ENCODE measurements at regions not wholly inside any gene's neighbourhood (a gene's known extent, or its start where the extent isn't known, plus 50 kb on each side); places are given as distances from the start of the nearest gene placed in this dataset.

- intact Hi-C loops (cut with micrococcal nuclease) = no loop called here
These were observed 538.6 kb upstream of the ADAMTS5 start for GRCh38 chr21:27505516-27505915.

DNA sequence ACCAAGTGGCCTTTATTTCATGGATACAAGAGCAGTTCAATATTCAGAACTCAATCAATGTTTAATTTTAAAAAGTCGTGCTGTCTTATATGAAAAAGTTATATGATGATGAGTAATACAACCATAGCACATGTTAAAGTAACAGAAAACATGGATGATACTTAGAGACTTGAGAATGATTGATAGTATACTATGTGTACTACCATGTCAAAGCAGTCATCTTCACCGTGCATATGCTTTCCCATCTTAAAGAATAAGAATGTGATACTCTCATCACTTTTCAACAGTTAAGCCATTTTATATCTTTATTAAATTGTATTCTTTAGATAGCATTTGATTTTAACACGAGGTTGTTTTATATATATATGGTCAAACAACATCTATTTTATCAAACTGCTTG, 535.9 kb upstream of the ADAMTS5 start:
- BruUV-seq (replicated peaks) = no TSS peak
- Histone ChIP-seq H3K9me1 (ENCODE audit: control insufficient read depth, insufficient read depth, low read length) (no peaks in the 10 kb centered on the region), H3K27me3 (ENCODE audit: control insufficient read depth in 2 of 2, insufficient read depth in 2 of 2, low read length in 2 of 2) (no peaks in the 10 kb centered on the region), H3K4me3 (no peak overlapping the region), H3K36me3 (ENCODE audit: control insufficient read depth, insufficient read depth, low read length) (no peaks in the 10 kb centered on the region), H4K20me1 (replicated peaks; ENCODE audit: control insufficient read depth, insufficient read depth, low read length) (no peaks in the 10 kb centered on the region), H3K4me2 (ENCODE audit: insufficient read depth, low read length) (no peak overlapping the region), H3K27ac (ENCODE audit: extremely low read depth, low read depth, low read length) (no peak overlapping the region), H2AFZ (ENCODE audit: low read depth, low read length) (no peak overlapping the region), H3K79me2 (ENCODE audit: control insufficient read depth, insufficient read depth, low read length) (no peaks in the 10 kb centered on the region), H3K9ac (ENCODE audit: insufficient read depth in 1 of 2, low read depth in 2 of 2, low read length in 2 of 2) (no peak overlapping the region), H3K4me1 (replicated peaks in 1 of 2; ENCODE audit: control insufficient read depth in 2 of 2, insufficient read depth in 2 of 2, low read length in 2 of 2) (no peaks in the 10 kb centered on the region), H3K9me3 (replicated peaks; ENCODE audit: control insufficient read depth, insufficient read depth, low read depth, low read length) (no peaks in the 10 kb centered on the region)
- in situ Hi-C loops (cut with MboI) (no loop called here), intact Hi-C loops (cut with micrococcal nuclease) (no loop called here)
- ChIA-PET CTCF (ENCODE audit: low intra/inter-chr PET ratio) (no interaction called here), POLR2A (no interaction called here)
- DNase-seq (ENCODE audit: extremely low read depth in 1 of 4, low spot score in 3 of 4) (no peak), FAIRE-seq (no peak), ATAC-seq (no peak)
- WGBS (ENCODE audit: insufficient coverage, low coverage, missing lambda C conversion rate) = 0% methylated on average over 3 of the region's 3 CpGs
- TF ChIP-seq MEIS2 (IDR thresholded peaks at IDR 0.05; ENCODE audit: partially characterized antibody) = no peak
- TF ChIP-seq, protein P1, sequence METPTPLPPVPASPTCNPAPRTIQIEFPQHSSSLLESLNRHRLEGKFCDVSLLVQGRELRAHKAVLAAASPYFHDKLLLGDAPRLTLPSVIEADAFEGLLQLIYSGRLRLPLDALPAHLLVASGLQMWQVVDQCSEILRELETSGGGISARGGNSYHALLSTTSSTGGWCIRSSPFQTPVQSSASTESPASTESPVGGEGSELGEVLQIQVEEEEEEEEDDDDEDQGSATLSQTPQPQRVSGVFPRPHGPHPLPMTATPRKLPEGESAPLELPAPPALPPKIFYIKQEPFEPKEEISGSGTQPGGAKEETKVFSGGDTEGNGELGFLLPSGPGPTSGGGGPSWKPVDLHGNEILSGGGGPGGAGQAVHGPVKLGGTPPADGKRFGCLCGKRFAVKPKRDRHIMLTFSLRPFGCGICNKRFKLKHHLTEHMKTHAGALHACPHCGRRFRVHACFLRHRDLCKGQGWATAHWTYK (CRISPR knock-in tag; IDR thresholded peaks at IDR 0.05) = no peak
- TF ChIP-seq ZNF175 (CRISPR knock-in tag; IDR thresholded peaks at IDR 0.05; ENCODE audit: low read depth) = no peak
- TF ChIP-seq ZNF764 (CRISPR knock-in tag; IDR thresholded peaks at IDR 0.05; ENCODE audit: low read depth) = no peak
- no peak for TF ChIP-seq MCM3 (IDR thresholded peaks at IDR 0.05)
- TF ChIP-seq, protein P2, sequence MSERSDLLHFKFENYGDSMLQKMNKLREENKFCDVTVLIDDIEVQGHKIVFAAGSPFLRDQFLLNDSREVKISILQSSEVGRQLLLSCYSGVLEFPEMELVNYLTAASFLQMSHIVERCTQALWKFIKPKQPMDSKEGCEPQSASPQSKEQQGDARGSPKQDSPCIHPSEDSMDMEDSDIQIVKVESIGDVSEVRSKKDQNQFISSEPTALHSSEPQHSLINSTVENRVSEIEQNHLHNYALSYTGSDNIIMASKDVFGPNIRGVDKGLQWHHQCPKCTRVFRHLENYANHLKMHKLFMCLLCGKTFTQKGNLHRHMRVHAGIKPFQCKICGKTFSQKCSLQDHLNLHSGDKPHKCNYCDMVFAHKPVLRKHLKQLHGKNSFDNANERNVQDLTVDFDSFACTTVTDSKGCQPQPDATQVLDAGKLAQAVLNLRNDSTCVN (CRISPR knock-in tag; IDR thresholded peaks at IDR 0.05) = no peak
- TF ChIP-seq, protein P3, sequence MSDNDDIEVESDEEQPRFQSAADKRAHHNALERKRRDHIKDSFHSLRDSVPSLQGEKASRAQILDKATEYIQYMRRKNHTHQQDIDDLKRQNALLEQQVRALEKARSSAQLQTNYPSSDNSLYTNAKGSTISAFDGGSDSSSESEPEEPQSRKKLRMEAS (CRISPR knock-in tag; IDR thresholded peaks at IDR 0.05) = no peak

More at GRCh38 chr21:27505516-27505915, 538.6 kb upstream of the ADAMTS5 start:
- Histone ChIP-seq H3K4me1 (replicated peaks in 1 of 2; ENCODE audit: control insufficient read depth in 2 of 2, insufficient read depth in 2 of 2, low read length in 2 of 2) (no peaks in the 10 kb centered on the region), H3K4me2 (ENCODE audit: insufficient read depth, low read length) (no peak overlapping the region), H3K4me3 (no peak overlapping the region), H3K9me3 (replicated peaks; ENCODE audit: control insufficient read depth, insufficient read depth, low read depth, low read length) (no peaks in the 10 kb centered on the region; the same call in 1 of the 2 replicates), H2AFZ (ENCODE audit: low read depth, low read length) (no peak overlapping the region), H4K20me1 (replicated peaks; ENCODE audit: control insufficient read depth, insufficient read depth, low read length) (no peaks in the 10 kb centered on the region), H3K27me3 (ENCODE audit: control insufficient read depth in 2 of 2, insufficient read depth in 2 of 2, low read length in 2 of 2) (no peaks in the 10 kb centered on the region), H3K27ac (ENCODE audit: extremely low read depth, low read depth, low read length) (no peak overlapping the region), H3K79me2 (ENCODE audit: control insufficient read depth, insufficient read depth, low read length) (no peaks in the 10 kb centered on the region), H3K36me3 (ENCODE audit: control insufficient read depth, insufficient read depth, low read length) (no peaks in the 10 kb centered on the region), H3K9me1 (ENCODE audit: control insufficient read depth, insufficient read depth, low read length) (no peaks in the 10 kb centered on the region), H3K9ac (ENCODE audit: insufficient read depth in 1 of 2, low read depth in 2 of 2, low read length in 2 of 2) (no peak overlapping the region)
- in situ Hi-C loops (cut with MboI) = no loop called here
- no peak for ATAC-seq
- TF ChIP-seq FIP1L1 (IDR thresholded peaks at IDR 0.05; ENCODE audit: low read depth, low read length, poor library complexity, severe bottlenecking) (no peak), ESRRA (IDR thresholded peaks at IDR 0.05; ENCODE audit: borderline replicate concordance, low read depth) (no peak), POLR2B (IDR thresholded peaks at IDR 0.05; ENCODE audit: low read depth, partially characterized antibody) (no peak), HNRNPL (IDR thresholded peaks at IDR 0.05; ENCODE audit: low read depth, low read length) (no peak), MTF1 (CRISPR knock-in tag; IDR thresholded peaks at IDR 0.05; ENCODE audit: borderline replicate concordance) (no peak), ILF3 (IDR thresholded peaks at IDR 0.05; ENCODE audit: borderline replicate concordance) (no peak), ELF1 (tag; IDR thresholded peaks at IDR 0.05) (no peak), NCOA1 (IDR thresholded peaks at IDR 0.05; ENCODE audit: low read depth) (no peak)
- TF ChIP-seq, protein P4, sequence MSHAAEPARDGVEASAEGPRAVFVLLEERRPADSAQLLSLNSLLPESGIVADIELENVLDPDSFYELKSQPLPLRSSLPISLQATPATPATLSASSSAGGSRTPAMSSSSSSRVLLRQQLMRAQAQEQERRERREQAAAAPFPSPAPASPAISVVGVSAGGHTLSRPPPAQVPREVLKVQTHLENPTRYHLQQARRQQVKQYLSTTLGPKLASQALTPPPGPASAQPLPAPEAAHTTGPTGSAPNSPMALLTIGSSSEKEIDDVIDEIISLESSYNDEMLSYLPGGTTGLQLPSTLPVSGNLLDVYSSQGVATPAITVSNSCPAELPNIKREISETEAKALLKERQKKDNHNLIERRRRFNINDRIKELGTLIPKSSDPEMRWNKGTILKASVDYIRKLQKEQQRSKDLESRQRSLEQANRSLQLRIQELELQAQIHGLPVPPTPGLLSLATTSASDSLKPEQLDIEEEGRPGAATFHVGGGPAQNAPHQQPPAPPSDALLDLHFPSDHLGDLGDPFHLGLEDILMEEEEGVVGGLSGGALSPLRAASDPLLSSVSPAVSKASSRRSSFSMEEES (CRISPR knock-in tag; IDR thresholded peaks at IDR 0.05) = no peak
- no TSS peak for BruUV-seq (replicated peaks)
- FAIRE-seq = no peak
- ChIA-PET POLR2A (no interaction called here), CTCF (ENCODE audit: low intra/inter-chr PET ratio) (no interaction called here)
- no peak for DNase-seq (ENCODE audit: extremely low read depth in 1 of 4, low spot score in 3 of 4)
- WGBS (ENCODE audit: insufficient coverage, low coverage, missing lambda C conversion rate) = 0% methylated on average over 1 of the region's 1 CpG
